ENCODE measurements at regions not wholly inside any gene's neighbourhood (a gene's known extent, or its start where the extent isn't known, plus 50 kb on each side); places are given as distances from the start of the nearest gene placed in this dataset.

- DNase-seq: no peak
Measured at GRCh38 chr2:47315475-47315874, 53.6 kb upstream of the EPCAM start.

DNA sequence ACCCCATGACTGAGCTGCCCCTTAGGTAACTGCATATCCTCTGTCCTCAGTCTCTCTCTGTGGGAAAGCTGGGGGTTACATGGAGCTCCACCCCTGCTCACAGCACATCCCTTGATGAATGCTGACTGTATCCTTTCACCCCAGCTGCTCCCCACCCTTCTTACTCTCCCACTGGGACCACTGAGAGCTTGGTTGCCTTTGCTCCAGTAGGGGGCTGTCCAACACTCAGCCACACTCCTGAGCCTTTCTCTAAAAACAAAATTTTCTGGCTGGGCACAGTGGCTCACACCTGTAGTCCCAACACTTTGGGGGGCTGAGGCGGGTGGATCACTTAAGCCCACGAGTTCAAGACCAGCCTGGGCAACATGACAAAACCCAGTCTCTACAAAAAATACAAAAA is 55.4 kb upstream of the EPCAM start:
- no peak for DNase-seq

- DNase-seq: no peak
Measured at GRCh38 chr2:47313141-47313691, 55.9 kb upstream of the EPCAM start.

- DNase-seq: no peak
Measured at GRCh38 chr2:47312491-47312850, 56.6 kb upstream of the EPCAM start.

DNA sequence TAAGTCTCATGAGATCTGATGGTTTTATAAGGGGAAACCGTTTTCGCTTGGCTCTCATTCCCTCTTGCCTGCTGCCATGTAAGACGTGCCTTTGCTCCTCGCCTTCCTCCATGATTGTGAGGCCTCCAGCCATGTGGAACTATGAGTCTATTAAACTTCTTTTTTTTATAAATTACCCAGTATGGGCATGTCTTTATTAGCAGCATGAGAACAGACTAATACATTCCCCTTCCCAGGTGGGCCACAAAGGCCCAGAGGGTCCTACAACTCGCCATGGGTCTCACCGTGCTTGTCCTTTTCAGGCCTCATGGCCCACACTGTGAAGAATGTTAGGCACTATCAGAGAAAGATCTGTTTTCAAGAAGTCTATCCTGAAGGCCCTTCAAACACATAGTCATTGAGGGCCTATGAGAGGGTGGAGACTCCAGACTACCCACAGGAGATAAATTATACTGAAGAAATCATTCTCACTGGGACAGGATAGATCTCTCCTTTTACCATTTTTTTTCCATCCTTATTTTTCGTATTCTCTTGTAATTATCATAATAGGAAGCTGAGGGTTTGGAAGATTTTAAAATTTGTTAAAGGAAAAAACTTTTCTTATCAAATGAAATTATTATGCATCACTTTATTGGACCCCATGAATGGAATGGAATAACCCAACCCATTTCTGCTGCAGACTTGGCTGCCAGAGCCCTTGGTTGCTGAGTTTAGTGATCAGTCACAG is 57.2 kb upstream of the EPCAM start:
- no peak for DNase-seq

GRCh38 chr2:47310801-47311560 is 58.1 kb upstream of the EPCAM start:
- DNase-seq: peak in 1 of 3 experiments; percentile 43

DNA sequence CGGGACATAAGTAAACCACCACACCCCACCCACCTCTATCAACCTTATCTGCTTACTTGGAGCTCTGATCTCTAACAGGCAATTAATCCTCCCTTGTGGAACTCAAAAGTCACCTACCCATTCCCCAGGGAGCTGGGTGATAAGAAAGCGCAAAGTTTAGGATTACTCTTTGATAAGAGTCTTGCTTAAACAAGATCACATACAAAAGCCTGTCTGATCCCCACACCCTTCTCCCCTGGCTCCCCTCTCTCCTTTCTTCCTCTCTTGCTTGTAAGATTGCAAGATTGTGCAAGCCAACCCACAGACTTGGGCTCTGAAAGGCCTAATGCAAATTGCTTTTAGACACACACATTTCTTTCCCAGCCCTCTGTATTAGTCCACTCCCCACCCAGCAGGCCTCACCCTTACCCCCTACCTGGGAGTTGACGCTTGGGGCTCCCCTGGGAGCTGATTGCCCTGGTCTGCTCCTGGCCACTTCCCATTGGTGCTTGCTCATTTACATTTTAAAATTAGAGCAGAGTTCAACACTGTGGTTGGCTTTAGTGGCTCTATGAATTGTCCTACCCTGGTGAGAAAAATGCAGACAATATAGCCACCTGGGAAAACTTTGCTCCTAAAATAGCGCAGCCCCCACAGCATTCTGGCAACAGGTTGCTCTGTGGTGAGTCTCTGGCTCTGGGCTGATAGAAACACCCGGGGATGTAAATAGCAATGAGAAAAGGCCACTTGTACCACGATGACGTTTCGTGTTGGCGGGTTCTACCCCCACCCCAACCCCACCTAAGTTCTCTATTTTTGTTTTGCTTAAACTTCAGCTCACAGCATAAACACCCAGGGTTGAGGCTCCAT is 58.9 kb upstream of the EPCAM start:
- DNase-seq: peak in 2 of 3 experiments; percentile 39 to 53

- DNase-seq: no peak
Measured at GRCh38 chr2:47309472-47309951, 59.6 kb upstream of the EPCAM start.

GRCh38 chr2:47307066-47307465 is 62.0 kb upstream of the EPCAM start:
- peak in 2 of 3 experiments; percentile 69 to 90 for DNase-seq

DNA sequence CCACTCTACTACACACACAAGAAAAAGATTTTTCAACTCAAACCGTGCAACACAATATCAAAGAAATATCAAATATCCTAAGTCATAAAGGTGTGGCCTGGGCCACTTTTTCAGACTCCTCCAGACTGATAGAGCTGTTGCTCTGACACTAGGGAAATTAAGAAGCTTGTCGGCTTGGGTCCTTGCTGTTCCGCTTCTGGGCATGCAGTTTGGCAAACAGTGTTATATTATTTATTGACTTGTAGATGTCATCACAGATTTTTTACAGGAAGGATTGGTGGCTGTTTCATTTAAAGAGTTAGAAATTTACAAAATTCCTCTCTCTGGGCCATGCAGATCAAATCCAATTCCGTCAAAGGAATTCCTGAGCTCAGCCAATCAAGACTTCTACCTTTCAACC is 64.5 kb upstream of the EPCAM start:
- no peak for DNase-seq

DNA sequence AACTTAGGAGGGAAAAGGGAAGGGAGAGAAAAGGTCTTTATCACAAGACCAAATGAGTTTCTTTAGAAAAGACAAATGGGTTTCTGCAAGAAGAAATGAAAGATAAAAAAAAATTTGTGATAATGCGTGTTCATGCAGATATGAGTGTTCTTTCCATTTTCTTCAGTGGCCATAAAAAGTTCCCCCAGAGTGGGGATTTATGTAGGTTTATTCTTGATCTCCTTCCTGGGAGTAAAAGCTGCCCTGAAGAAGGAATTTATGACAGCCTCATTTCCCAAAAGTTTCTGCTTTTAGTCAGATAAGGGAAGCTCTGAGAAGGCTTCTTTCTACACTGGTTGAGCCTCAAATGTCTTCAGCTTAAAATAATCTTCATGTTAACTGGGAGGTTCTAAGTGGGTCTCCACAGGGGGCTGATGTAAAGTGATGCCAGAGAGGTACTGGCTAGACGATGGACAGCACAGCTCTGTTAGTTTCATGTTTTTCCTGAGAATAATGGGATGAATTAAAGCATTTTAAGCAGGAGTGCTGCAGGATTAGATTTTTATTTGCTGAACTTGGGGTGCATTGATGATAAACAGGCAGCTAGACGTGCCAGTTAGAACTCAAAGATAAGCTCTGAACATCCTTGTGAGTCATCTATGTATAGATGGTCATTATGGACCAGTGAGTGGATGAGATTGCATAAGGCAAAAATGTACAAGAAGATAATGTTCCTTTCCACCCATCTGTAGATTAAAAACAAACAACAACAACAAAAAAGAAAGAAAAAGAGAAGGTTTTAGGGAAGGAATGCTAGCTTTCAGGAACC is 65.6 kb upstream of the EPCAM start:
- peak in 1 of 3 experiments; percentile 24 for DNase-seq

GRCh38 chr2:47302308-47302707 is 66.8 kb upstream of the EPCAM start:
- no peak for DNase-seq

DNA sequence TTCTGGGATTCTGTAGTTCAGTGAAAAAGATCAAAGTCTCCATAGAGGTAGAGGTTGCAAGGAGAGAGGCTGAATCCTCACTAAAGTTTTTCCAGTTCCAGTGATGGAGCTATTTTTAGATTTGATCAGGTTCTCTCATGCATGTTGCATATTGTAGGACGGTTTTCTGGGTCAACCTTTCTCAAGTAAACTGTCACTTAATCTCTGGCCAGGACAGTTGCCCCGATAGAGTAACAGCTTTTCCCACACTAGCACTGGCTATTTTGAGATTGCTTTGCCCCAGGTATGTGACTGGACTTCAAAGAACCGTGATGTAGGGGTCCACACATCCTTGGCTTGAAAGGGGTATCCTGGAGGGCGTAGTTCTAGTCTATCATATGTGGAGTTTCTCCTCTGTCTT is 67.4 kb upstream of the EPCAM start:
- DNase-seq: no peak

DNA sequence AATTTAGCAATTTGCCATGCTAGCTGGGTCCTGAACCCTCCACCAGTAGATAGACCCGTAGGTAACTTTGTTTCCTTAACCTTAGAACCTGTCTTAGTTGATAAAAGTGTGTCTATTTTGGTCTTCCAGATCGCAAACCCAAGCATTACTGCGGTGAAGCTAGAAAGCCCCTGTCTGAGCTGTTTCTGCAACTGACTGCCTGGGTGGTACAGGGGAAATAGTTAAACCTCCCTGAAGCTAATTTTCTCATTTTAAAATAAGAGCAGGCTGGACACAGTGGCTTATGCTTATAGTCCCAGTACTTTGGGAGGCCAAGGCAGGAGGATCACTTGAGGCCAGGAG is 67.9 kb upstream of the EPCAM start:
- DNase-seq: no peak

- no peak for DNase-seq
Measured at GRCh38 chr2:47300609-47301276, 68.4 kb upstream of the EPCAM start.

- DNase-seq: no peak
Measured at GRCh38 chr2:47300081-47300480, 69.0 kb upstream of the EPCAM start.

DNA sequence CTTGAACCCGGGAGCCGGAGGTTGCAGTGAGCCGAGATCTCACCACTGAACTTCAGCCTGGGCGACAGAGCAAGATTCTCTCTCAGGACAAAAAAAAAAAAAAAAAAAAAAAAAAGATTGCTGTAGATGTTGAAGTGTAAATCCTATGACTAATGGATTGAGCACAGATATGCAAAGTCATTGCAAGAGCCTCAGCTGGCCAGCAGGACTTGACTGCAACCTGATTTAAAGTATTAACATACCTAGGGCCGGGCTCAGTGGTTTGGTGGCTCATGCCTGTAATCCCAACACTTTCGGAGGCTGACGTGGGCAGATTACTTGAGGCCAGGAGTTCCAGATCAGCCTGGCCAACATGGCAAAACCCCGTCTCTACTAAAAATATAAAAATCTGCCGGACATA is 69.6 kb upstream of the EPCAM start:
- no peak for DNase-seq

DNA sequence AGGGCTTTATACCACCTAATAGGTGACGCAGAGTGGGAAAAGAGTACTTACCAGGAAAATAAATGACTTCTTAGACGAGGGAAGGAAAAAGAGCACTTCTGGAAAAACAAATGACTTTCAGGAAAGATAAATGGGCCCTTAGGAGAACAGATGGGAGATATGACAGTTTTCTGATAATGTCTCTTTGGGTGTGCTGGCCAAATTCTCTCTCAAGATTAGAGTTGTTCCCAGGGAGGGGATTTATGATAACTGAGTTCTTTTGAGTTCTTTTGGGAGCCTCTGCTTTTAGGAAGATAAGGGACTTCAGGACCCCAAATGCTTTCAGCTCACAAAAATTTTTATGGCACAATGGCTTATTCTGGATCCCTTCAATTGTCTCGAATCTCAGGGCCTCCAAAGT is 70.3 kb upstream of the EPCAM start:
- DNase-seq: no peak

GRCh38 chr2:47297767-47298425 is 71.2 kb upstream of the EPCAM start:
- no peak for DNase-seq

- DNase-seq: no peak
Measured at GRCh38 chr2:47295981-47296635, 73.0 kb upstream of the EPCAM start.

All from NCI-H1417 (cell line).